H1 (cell line): ENCODE measurements at regions not wholly inside any gene's neighbourhood (a gene's known extent, or its start where the extent isn't known, plus 50 kb on each side); places are given as distances from the start of the nearest gene placed in this dataset.

Source experiments
- SP4 ChIP-seq: IDR thresholded peaks from 2 replicates; pipeline ENCODE4 v1.6.1; 2012; ENCODE audit warnings: low read length, inconsistent platforms

DNA sequence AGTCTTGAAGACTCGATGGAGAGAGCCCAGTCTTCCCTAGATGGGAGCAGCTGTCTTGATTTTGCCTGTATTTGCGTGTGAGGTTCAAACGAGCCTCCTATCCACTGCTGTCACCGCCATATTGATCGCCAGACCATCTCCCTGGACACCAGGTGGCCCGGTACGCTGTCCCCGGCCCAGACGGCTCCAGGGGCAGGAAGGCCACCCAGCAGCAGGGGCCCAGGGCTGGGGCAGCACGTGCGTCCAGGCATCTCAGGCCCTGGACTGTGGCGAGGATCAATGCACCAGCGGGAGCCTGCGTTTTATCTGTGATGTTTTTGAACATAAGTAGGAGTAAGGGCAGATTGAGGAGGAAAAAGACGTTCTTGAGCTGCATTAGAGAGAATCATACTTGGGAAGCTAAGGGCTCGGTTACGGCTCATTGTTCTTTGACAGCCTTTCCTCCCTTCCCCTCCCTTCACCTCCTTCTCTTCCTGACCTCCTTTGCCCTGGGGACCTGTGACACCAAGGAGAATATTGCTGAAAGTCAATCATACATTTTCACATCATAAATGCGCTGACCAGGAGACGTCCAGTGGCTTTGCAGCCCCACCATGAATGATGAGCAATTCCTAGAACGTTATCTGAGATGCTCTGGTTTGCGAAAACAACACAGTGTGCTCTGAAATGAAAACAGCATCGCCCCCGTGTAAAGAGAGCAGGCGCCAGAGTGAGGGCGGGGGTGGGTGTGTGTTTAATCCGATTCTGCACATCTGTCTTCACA, 711.2 kb upstream of the SALL3 start (continued):
- no peak for TF ChIP-seq SP4
